SIG-M5 treated with dmso at 0.1 percent for 504 hours (cell line): ENCODE measurements at regions not wholly inside any gene's neighbourhood (a gene's known extent, or its start where the extent isn't known, plus 50 kb on each side); places are given as distances from the start of the nearest gene placed in this dataset.

ENCODE experiments used
- DNase-seq: peaks from one replicate; lab custom pipeline; 2025; ENCODE audit not compliant: unreplicated experiment; lab: John Stamatoyannopoulos, UW

- no peak for DNase-seq
Measured at GRCh38 chr14:45381091-45381490, 128.1 kb upstream of the MIS18BP1 start.

- DNase-seq, result no peak
Measured at GRCh38 chr14:45377166-45377565, 124.2 kb upstream of the MIS18BP1 start.

- no peak for DNase-seq
Measured at GRCh38 chr14:45373877-45374276, 120.9 kb upstream of the MIS18BP1 start.

- DNase-seq, result no peak
Measured at GRCh38 chr14:45364565-45365156, 111.7 kb upstream of the MIS18BP1 start.

GRCh38 chr14:45362505-45362904 lies 109.5 kb upstream of the MIS18BP1 start:
- no peak for DNase-seq

- no peak for DNase-seq
Measured at GRCh38 chr14:45361727-45362126, 108.7 kb upstream of the MIS18BP1 start.

GRCh38 chr14:45359746-45360145 lies 106.7 kb upstream of the MIS18BP1 start:
- DNase-seq, result no peak

- no peak for DNase-seq
Measured at GRCh38 chr14:45332360-45332988, 79.5 kb upstream of the MIS18BP1 start.

- DNase-seq, result no peak
Measured at GRCh38 chr14:45308745-45309397, 55.9 kb upstream of the MIS18BP1 start.
